ENCODE measurements at regions not wholly inside any gene's neighbourhood (a gene's known extent, or its start where the extent isn't known, plus 50 kb on each side); places are given as distances from the start of the nearest gene placed in this dataset.

- in situ Hi-C loops (cut with HindIII; ENCODE audit: extremely low pct_ligation_motif_present, low pct_unique_long_range_greater_than_20kb): no loop called here
Measured at GRCh38 chr2:22126978-22127377, 1003.2 kb downstream of the TDRD15 start.

DNA sequence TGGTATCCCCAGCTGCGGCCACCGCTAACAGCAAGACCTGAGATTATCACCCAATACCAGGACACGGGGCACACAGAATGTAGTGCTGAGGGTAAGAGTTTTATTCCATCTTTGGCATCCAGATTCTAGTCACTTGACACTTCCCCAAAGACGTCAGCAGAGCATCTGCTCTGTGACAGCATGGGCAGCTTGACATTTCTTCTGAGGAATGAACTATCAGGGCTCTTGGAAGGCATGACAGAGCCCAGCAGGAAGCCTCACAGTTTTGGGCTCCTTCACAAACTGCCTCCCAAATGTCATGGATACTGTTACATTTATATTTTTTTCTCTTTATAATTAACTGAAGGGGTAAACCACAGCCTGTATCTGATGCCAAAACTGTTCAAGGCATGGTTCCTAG lies 1010.7 kb downstream of the TDRD15 start:
- ChIA-PET CTCF (ENCODE audit: low intra/inter-chr PET ratio, low total read pairs) (no interaction called here), POLR2A (no interaction called here)
- ATAC-seq: no peak
- H4K20me1 ChIP-seq (ENCODE audit: insufficient read depth, low read length): no peaks in the 10 kb centered on the region
- no peak overlapping the region for H2AFZ ChIP-seq (ENCODE audit: low read length)
- no peak for DNase-seq (ENCODE audit: low spot score)
- no peak for FAIRE-seq
- in situ Hi-C loops (cut with HindIII; ENCODE audit: extremely low pct_ligation_motif_present, low pct_unique_long_range_greater_than_20kb): no loop called here
- no peaks in the 10 kb centered on the region for H3K36me3 ChIP-seq (replicated peaks in 1 of 2; ENCODE audit: control insufficient read depth in 1 of 2, insufficient read depth in 2 of 2, low read length in 2 of 2)
- H3K27ac ChIP-seq (ENCODE audit: extremely low read length, insufficient read depth, low read length): no peak overlapping the region
- intact Hi-C loops (cut with micrococcal nuclease; ENCODE audit: unreplicated experiment): no loop called here
- H3K4me1 ChIP-seq (ENCODE audit: insufficient read depth, low read length): no peaks in the 10 kb centered on the region
- H3K79me2 ChIP-seq (ENCODE audit: insufficient read depth, low read length): no peaks in the 10 kb centered on the region
- H3K9ac ChIP-seq (ENCODE audit: insufficient read depth, low read depth, low read length): no peak overlapping the region
- no peaks in the 10 kb centered on the region for H3K27me3 ChIP-seq (ENCODE audit: control insufficient read depth in 1 of 2, insufficient read depth in 2 of 2, low read length in 2 of 2)
- peaks cover 46% of the 10 kb centered on the region for H3K9me3 ChIP-seq (ENCODE audit: low read length)
- no peak for TF ChIP-seq ZNF354B (CRISPR knock-in tag; IDR thresholded peaks at IDR 0.05)
- TF ChIP-seq ZNF720 (CRISPR knock-in tag; IDR thresholded peaks at IDR 0.05): no peak
- no peak for TF ChIP-seq ZKSCAN5 (CRISPR knock-in tag; IDR thresholded peaks at IDR 0.05)
- no peak for TF ChIP-seq KMT2A (CRISPR knock-in tag; IDR thresholded peaks at IDR 0.05)
- no peak for TF ChIP-seq NFYB (CRISPR knock-in tag; IDR thresholded peaks at IDR 0.05)
- no peak for TF ChIP-seq ZEB1 (IDR thresholded peaks at IDR 0.05; ENCODE audit: insufficient replicate concordance, low read depth)
- TF ChIP-seq ARID3A (IDR thresholded peaks at IDR 0.05; ENCODE audit: low read depth, low read length): no peak
- TF ChIP-seq HCFC1 (IDR thresholded peaks at IDR 0.05; ENCODE audit: low read depth, low read length): no peak
- TF ChIP-seq, protein P1, sequence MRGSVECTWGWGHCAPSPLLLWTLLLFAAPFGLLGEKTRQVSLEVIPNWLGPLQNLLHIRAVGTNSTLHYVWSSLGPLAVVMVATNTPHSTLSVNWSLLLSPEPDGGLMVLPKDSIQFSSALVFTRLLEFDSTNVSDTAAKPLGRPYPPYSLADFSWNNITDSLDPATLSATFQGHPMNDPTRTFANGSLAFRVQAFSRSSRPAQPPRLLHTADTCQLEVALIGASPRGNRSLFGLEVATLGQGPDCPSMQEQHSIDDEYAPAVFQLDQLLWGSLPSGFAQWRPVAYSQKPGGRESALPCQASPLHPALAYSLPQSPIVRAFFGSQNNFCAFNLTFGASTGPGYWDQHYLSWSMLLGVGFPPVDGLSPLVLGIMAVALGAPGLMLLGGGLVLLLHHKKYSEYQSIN (CRISPR knock-in tag; IDR thresholded peaks at IDR 0.05; ENCODE audit: borderline replicate concordance): no peak
- TF ChIP-seq KLF9 (CRISPR knock-in tag; IDR thresholded peaks at IDR 0.05; ENCODE audit: low read depth): no peak
- no peak for TF ChIP-seq CHCHD3 (CRISPR knock-in tag; IDR thresholded peaks at IDR 0.05)
- no peak for TF ChIP-seq CBX2 (IDR thresholded peaks at IDR 0.05; ENCODE audit: low read depth, low read length)
- no peak for TF ChIP-seq CBX2 (CRISPR knock-in tag; IDR thresholded peaks at IDR 0.05; ENCODE audit: low read depth)
- TF ChIP-seq TBP (CRISPR knock-in tag; IDR thresholded peaks at IDR 0.05): no peak
- no peak for TF ChIP-seq SMAD9 (CRISPR knock-in tag; IDR thresholded peaks at IDR 0.05)
- no peak for TF ChIP-seq MED1 (CRISPR knock-in tag; IDR thresholded peaks at IDR 0.05)
- no peak for TF ChIP-seq NR1H2 (CRISPR knock-in tag; IDR thresholded peaks at IDR 0.05; ENCODE audit: borderline replicate concordance, low read depth)
- TF ChIP-seq TMF1 (CRISPR knock-in tag; IDR thresholded peaks at IDR 0.05; ENCODE audit: low read depth): no peak
- no peak for TF ChIP-seq ZZZ3 (CRISPR knock-in tag; IDR thresholded peaks at IDR 0.05; ENCODE audit: borderline replicate concordance)
- WGBS (ENCODE audit: low lambda C conversion rate): 39% methylated on average over 3 of the region's 4 CpGs
- no TSS peak for BruUV-seq (replicated peaks)
- no peak overlapping the region for H3K4me2 ChIP-seq (ENCODE audit: low read depth, low read length)
- no peak overlapping the region for H3K4me3 ChIP-seq (replicated peaks in 1 of 3; ENCODE audit: insufficient read depth in 1 of 3, low read depth in 2 of 3, low read length in 3 of 3)

More at GRCh38 chr2:22126978-22127377, 1003.2 kb downstream of the TDRD15 start:
- no peak overlapping the region for H3K27ac ChIP-seq (ENCODE audit: extremely low read length, insufficient read depth, low read length)
- H4K20me1 ChIP-seq (ENCODE audit: insufficient read depth, low read length): no peaks in the 10 kb centered on the region
- H3K79me2 ChIP-seq (ENCODE audit: insufficient read depth, low read length): no peaks in the 10 kb centered on the region
- no TSS peak for BruUV-seq (replicated peaks)
- no peak overlapping the region for H3K4me2 ChIP-seq (ENCODE audit: low read depth, low read length)
- H3K4me3 ChIP-seq (replicated peaks in 1 of 3; ENCODE audit: insufficient read depth in 1 of 3, low read depth in 2 of 3, low read length in 3 of 3): no peak overlapping the region
- ChIA-PET CTCF (ENCODE audit: low intra/inter-chr PET ratio, low total read pairs) (no interaction called here), POLR2A (no interaction called here)
- H3K9ac ChIP-seq (ENCODE audit: insufficient read depth, low read depth, low read length): no peak overlapping the region
- DNase-seq (ENCODE audit: low spot score) (no peak), FAIRE-seq (no peak), ATAC-seq (no peak)
- H3K4me1 ChIP-seq (ENCODE audit: insufficient read depth, low read length): no peaks in the 10 kb centered on the region
- H3K27me3 ChIP-seq (ENCODE audit: control insufficient read depth in 1 of 2, insufficient read depth in 2 of 2, low read length in 2 of 2): no peaks in the 10 kb centered on the region
- intact Hi-C loops (cut with micrococcal nuclease; ENCODE audit: unreplicated experiment): loop anchor here (10.0 kb wide), 1 partner anchor 122 kb away; no protein-coding TSS in a partner anchor
- H3K36me3 ChIP-seq (replicated peaks in 1 of 2; ENCODE audit: control insufficient read depth in 1 of 2, insufficient read depth in 2 of 2, low read length in 2 of 2): no peaks in the 10 kb centered on the region
- no peak overlapping the region for H2AFZ ChIP-seq (ENCODE audit: low read length)
- H3K9me3 ChIP-seq (ENCODE audit: low read length): peaks cover 72% of the 10 kb centered on the region
- peak; percentile 51 for TF ChIP-seq CREB1 (IDR thresholded peaks at IDR 0.05)
- TF ChIP-seq CREB1 (CRISPR knock-in tag; IDR thresholded peaks at IDR 0.05): no peak
- no peak for TF ChIP-seq ZNF768 (CRISPR knock-in tag; IDR thresholded peaks at IDR 0.05)
- peak; percentile 55 for TF ChIP-seq ATF7 (IDR thresholded peaks at IDR 0.05)
- no peak for TF ChIP-seq ATF7 (CRISPR knock-in tag; IDR thresholded peaks at IDR 0.05)

Measured in HepG2 (cell line).